GM20431 (cell line): ENCODE measurements at regions not wholly inside any gene's neighbourhood (a gene's known extent, or its start where the extent isn't known, plus 50 kb on each side); places are given as distances from the start of the nearest gene placed in this dataset.
"Not testable (repeated sequence)": the region's sequence is repeated elsewhere in the genome, so short reads cannot be mapped to it uniquely, and the experiment has no call there.

Experiments
- in situ Hi-C: fragments of 300-500 bp; cut with MseI, MboI; formaldehyde crosslinking; loops from one replicate; pipeline ENCODE4 v1.15.0; 2020; ENCODE audit warnings: low sequenced_read_pairs; ENCODE audit not compliant: unreplicated experiment

- in situ Hi-C loops: no loop called here
Observed at GRCh38 chrX:110504947-110505346, 146.3 kb downstream of the RTL9 start.

GRCh38 chrX:110509755-110510532 lies 151.3 kb downstream of the RTL9 start:
- in situ Hi-C loops: no loop called here

DNA sequence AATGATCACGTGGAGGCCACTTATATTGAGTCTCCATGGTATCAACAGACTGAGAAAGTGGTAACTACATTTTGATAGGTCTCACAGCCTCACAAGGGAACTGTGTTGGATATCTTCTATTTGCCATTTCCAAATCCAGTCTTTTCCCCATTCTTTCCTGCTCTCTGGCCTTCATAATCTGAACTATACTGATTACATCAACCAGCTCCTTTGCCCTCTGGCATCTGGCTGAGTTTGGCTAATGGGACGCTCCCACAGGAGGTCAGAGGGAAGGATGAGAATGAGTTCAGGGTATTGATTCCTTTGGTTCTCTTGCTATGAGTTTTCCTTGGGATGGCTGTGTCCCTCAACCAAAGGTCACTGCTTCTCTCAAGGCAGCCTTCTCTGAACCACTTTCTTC lies 152.6 kb downstream of the RTL9 start:
- in situ Hi-C loops: no loop called here

DNA sequence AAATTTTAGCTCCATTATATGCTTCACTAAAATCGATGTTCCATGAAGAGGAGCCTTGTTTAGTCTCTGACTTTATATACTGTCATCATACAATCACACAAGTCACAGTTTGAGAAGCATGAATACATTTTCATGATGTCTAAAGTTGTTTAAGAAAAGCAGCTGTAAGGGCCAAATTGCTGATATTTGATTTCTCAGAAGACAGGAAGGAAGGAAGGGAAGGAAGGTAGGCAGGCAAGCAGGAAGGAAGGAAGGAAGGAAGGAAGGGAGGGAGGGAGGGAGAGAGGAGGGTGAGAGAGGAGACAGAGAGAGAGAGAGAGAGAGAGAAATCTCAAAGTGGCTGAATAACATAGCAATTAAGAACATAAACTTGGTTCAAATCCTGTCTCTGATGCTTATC lies 153.7 kb downstream of the RTL9 start:
- in situ Hi-C loops: no loop called here

DNA sequence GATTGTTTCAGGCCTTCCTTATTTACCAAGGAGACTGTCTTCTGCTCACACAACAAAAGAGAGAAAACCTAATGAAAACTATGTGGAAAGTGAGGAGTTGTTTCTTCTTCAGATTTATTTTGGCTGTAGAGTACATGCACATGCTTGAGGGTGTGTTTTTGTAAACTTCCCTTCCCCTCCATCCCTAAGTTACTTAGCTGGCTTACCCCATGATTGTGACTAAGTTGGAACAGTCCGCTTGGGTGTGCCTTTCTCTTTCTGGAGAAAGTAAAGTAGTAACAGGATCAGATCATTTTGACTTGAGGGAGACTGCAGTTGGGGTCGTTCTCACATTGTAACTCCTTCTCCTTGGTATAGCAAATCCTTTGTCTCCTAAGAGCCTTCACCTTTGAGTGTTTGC lies 155.9 kb downstream of the RTL9 start:
- in situ Hi-C loops: no loop called here

- in situ Hi-C loops: no loop called here
Observed at GRCh38 chrX:110519501-110519900, 160.9 kb downstream of the RTL9 start.

- in situ Hi-C loops: no loop called here
Observed at GRCh38 chrX:110519906-110520452, 161.3 kb downstream of the RTL9 start.

- in situ Hi-C loops: not testable (repeated sequence)
Observed at GRCh38 chrX:110520652-110521051, 162.0 kb downstream of the RTL9 start.

GRCh38 chrX:110531873-110532580 lies 173.4 kb downstream of the RTL9 start:
- in situ Hi-C loops: no loop called here

GRCh38 chrX:110532581-110532931 lies 173.9 kb downstream of the RTL9 start:
- in situ Hi-C loops: no loop called here

DNA sequence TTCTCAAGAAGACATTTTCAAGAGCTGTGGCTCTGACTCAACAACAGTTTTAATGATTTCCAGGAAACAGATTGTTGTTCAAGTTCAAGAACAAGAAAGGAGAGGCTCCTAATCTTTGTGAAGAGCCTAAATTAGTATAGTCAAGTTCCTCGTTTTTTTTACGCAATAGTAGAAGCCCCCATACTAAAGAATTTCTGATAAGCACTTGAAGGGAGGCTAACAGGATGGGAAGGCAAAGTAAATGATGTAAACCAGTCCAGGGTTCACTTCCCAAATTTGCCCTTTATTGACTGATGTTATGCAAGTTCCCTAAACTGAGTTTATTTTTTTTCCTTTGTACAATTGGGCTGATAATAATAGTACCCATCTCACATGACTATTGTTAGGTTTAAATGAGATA lies 178.2 kb downstream of the RTL9 start:
- in situ Hi-C loops: no loop called here

GRCh38 chrX:110541266-110541665 lies 182.6 kb downstream of the RTL9 start:
- in situ Hi-C loops: no loop called here

GRCh38 chrX:110550854-110551253 lies 192.2 kb downstream of the RTL9 start:
- in situ Hi-C loops: not testable (repeated sequence)

DNA sequence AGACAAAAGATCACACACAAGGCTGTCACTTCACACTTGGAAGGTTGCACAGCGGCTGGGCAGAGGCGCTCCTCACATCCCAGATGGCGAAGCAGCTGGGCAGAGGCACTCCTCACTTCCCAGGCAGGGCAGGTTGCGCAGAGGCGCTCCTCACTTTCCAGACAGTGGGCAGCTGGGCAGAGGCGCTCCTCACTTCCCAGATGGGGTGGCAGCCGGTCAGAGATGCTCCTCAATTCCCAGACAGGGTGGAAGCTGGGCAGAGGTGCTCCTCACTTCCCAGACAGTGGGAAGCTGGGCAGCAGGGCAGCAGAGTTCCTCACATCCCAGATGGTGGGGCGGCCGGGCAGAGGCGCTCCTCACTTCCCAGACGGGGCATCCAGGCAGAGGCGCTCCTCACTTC lies 199.2 kb downstream of the RTL9 start:
- in situ Hi-C loops: no loop called here

- in situ Hi-C loops: no loop called here
Observed at GRCh38 chrX:110558406-110558805, 199.8 kb downstream of the RTL9 start.

DNA sequence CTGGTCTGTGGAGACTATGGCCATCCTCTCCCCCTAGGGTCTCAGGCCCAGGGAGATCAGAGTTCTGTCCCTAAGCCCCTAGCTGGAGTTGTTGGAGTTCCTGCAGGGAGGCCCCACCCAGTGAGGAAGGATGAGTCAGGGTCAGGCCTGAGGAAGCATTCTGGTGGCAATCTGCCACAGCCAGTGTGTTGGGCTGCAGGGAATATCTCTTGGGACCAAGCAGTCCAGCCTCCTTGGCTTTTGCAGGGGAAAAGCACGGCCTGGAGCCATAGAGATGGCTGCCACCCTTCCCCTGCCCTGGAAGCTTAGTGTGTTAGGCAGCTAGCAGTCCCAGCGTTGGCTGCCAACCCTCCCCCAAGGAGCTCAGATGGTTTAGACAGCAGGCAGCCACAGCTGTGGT lies 202.4 kb downstream of the RTL9 start:
- in situ Hi-C loops: no loop called here

DNA sequence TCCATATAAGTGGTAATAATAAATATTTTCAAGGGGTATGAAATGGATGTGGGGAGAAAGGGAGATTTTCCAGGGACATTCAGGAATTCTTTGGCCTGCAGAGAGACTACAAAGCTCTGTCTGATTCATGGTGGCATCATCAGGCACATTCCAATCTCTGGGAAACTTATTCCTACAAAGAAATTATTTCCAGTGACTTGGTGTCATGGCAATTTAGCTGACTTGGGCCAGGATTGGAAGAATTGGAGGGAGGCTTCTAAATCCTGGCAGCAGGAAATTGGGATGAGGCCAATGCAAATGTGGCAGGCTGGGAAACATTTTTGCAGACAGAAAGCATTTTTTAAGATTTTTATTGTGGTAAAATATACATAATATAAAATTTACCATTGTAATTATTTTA lies 204.6 kb downstream of the RTL9 start:
- in situ Hi-C loops: no loop called here

DNA sequence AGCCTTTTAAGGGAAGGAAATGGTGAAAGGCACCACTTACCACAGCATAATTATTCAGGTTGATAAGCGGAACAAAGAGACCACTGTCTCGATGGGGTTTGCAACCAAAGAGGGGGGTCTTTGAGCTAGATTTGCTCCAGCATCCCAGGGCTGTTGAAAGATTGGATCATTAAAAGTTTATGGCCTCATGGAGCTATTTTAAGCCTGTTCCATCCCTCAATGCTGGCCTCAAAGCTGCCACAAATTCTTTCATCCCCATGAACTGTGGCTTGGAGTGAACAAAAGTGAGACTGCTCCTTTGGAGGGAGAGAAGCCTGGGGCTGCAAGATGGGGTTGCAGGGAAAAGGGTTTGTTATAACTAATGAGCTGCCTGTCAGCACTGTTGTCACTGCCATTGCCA lies 209.8 kb downstream of the RTL9 start:
- in situ Hi-C loops: no loop called here

- in situ Hi-C loops: no loop called here
Observed at GRCh38 chrX:110569506-110569905, 210.9 kb downstream of the RTL9 start.

- in situ Hi-C loops: no loop called here
Observed at GRCh38 chrX:110578270-110578669, 217.3 kb downstream of the CHRDL1 start.

- in situ Hi-C loops: no loop called here
Observed at GRCh38 chrX:110584083-110584482, 211.5 kb downstream of the CHRDL1 start.

DNA sequence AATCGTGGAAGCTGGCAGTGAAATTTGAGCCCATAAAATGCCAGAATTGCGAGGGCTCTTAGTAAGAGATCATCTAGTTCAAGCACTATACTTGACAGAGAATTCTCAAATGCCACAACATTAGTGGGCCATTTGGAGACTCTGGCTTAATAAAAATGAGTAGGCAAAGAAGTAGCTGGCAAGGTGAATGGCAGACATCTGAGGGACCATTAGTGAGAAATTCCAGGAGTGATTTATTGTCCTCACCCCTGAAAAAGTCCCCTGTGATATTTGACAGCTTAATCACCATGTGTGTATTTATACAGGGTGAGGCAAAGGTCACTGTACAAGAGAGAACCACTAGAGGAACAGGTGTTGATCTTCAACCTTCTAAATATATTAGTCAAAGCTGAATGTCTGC lies 207.5 kb downstream of the CHRDL1 start:
- in situ Hi-C loops: no loop called here
